Fibroblast of villous mesenchyme (primary cell): ENCODE measurements at regions not wholly inside any gene's neighbourhood (a gene's known extent, or its start where the extent isn't known, plus 50 kb on each side); places are given as distances from the start of the nearest gene placed in this dataset.

Experiments used
- DNase-seq: peaks from one replicate; pipeline ENCODE4 v3.0.0-alpha.2; 2010; ENCODE audit warnings: low read depth
- H3K4me3 ChIP-seq: 2 replicates; pipeline ENCODE4 v1.5.1; 2011; ENCODE audit warnings: low read depth, mild to moderate bottlenecking, low read length
- CTCF ChIP-seq: IDR thresholded peaks from 2 replicates; pipeline ENCODE4 v1.5.1; 2012; ENCODE audit warnings: low read depth, mild to moderate bottlenecking, low read length; ENCODE audit not compliant: insufficient read depth

- no peak for TF ChIP-seq CTCF
- H3K4me3 ChIP-seq = no peak overlapping the region
- DNase-seq = no peak
Measured at GRCh38 chr3:35849496-35849895, 210.2 kb downstream of the ARPP21 start.

- TF ChIP-seq CTCF = no peak
- no peak overlapping the region for H3K4me3 ChIP-seq
- no peak for DNase-seq
Measured at GRCh38 chr3:35849963-35850362, 210.6 kb downstream of the ARPP21 start.

GRCh38 chr3:35857004-35857403 lies 217.7 kb downstream of the ARPP21 start:
- DNase-seq = no peak
- no peak for TF ChIP-seq CTCF
- no peak overlapping the region for H3K4me3 ChIP-seq

- no peak for TF ChIP-seq CTCF
- no peak overlapping the region for H3K4me3 ChIP-seq
- no peak for DNase-seq
Measured at GRCh38 chr3:35862057-35862456, 222.7 kb downstream of the ARPP21 start.

GRCh38 chr3:35864871-35865270 lies 225.5 kb downstream of the ARPP21 start:
- no peak for TF ChIP-seq CTCF
- DNase-seq = no peak
- H3K4me3 ChIP-seq = no peak overlapping the region

- no peak overlapping the region for H3K4me3 ChIP-seq
- no peak for DNase-seq
- TF ChIP-seq CTCF = no peak
Measured at GRCh38 chr3:35867791-35868190, 228.5 kb downstream of the ARPP21 start.

GRCh38 chr3:35871009-35871408 lies 231.7 kb downstream of the ARPP21 start:
- no peak for TF ChIP-seq CTCF
- no peak overlapping the region for H3K4me3 ChIP-seq
- DNase-seq = no peak
